ENCODE measurements at regions not wholly inside any gene's neighbourhood (a gene's known extent, or its start where the extent isn't known, plus 50 kb on each side); places are given as distances from the start of the nearest gene placed in this dataset.
A peak's percentile ranks its signal among the peaks of the same experiment; 100 is the strongest.

GRCh38 chr2:196241175-196241574, 69.8 kb upstream of the STK17B start:
- DNase-seq (ENCODE audit: low spot score) (peak; percentile 9), ATAC-seq (no peak; the same call in 2 of the 3 replicates)
- Mint-ChIP-seq H3K9me3 (no peaks in the 10 kb centered on the region; the same call in 2 of the 3 replicates), H3K4me3 (no peak overlapping the region), H3K27ac (no peak overlapping the region), H3K36me3 (ENCODE audit: low read depth) (no peaks in the 10 kb centered on the region), H3K27me3 (ENCODE audit: insufficient read depth, low read depth, poor library complexity) (peaks cover 4% of the 10 kb centered on the region), H3K4me1 (peaks cover 3% of the 10 kb centered on the region; the same call in 1 of the 3 replicates)
- H3F3A ChIP-seq (replicated peaks; ENCODE audit: low read depth): no peaks in the 10 kb centered on the region
- no peak overlapping the region; the same call in 1 of the 2 replicates for H2AFZ ChIP-seq
- peaks cover 6% of the 10 kb centered on the region; the same call in 1 of the 2 replicates for H3K4me1 ChIP-seq (ENCODE audit: insufficient read depth)
- TF ChIP-seq CTCF (conservative IDR thresholded peaks at IDR 0.05; ENCODE audit: low read depth in 2 of 2) (peak in 1 of 2 experiments; percentile 11; a peak in 1 of 4 replicates), POLR2AphosphoS5 (IDR thresholded peaks at IDR 0.05; ENCODE audit: low read depth) (no peak)
- H3K9me2 ChIP-seq (ENCODE audit: insufficient read depth): no peaks in the 10 kb centered on the region
- no peak overlapping the region for H3K27ac ChIP-seq (ENCODE audit: low read depth)
- H3K79me2 ChIP-seq (replicated peaks; ENCODE audit: insufficient read depth): no peaks in the 10 kb centered on the region
- H3K4me3 ChIP-seq: no peak overlapping the region
- no peaks in the 10 kb centered on the region for H4K20me1 ChIP-seq (replicated peaks; ENCODE audit: insufficient read depth)
- H3K36me3 ChIP-seq (ENCODE audit: insufficient read depth): no peaks in the 10 kb centered on the region
- H3K27me3 ChIP-seq (ENCODE audit: insufficient read depth): no peaks in the 10 kb centered on the region
- no peak overlapping the region for H3K4me2 ChIP-seq

GRCh38 chr2:196242131-196242620, 70.8 kb upstream of the STK17B start:
- no peaks in the 10 kb centered on the region for H3K36me3 Mint-ChIP-seq (ENCODE audit: low read depth)
- peaks cover 3% of the 10 kb centered on the region; the same call in 1 of the 3 replicates for H3K4me1 Mint-ChIP-seq
- no peak overlapping the region for H3K4me3 ChIP-seq
- H3K79me2 ChIP-seq (replicated peaks; ENCODE audit: insufficient read depth): no peaks in the 10 kb centered on the region
- peaks cover 6% of the 10 kb centered on the region; the same call in 1 of the 2 replicates for H3K4me1 ChIP-seq (ENCODE audit: insufficient read depth)
- no peaks in the 10 kb centered on the region for H3K9me2 ChIP-seq (ENCODE audit: insufficient read depth)
- H3F3A ChIP-seq (replicated peaks; ENCODE audit: low read depth): no peaks in the 10 kb centered on the region
- ATAC-seq (no peak), DNase-seq (ENCODE audit: low spot score) (no peak)
- no peaks in the 10 kb centered on the region for H3K27me3 ChIP-seq (ENCODE audit: insufficient read depth)
- TF ChIP-seq ZNF114 (CRISPR knock-in tag; IDR thresholded peaks at IDR 0.05) (no peak), POLR2AphosphoS5 (IDR thresholded peaks at IDR 0.05; ENCODE audit: low read depth) (no peak), CTCF (conservative IDR thresholded peaks at IDR 0.05; ENCODE audit: low read depth in 2 of 2) (no peak), EZH2phosphoT487 (IDR thresholded peaks at IDR 0.05; ENCODE audit: unreplicated experiment) (no peak), ZNF462 (CRISPR knock-in tag; IDR thresholded peaks at IDR 0.05) (no peak), ETS1 (IDR thresholded peaks at IDR 0.05) (no peak)
- H3K27ac ChIP-seq (ENCODE audit: low read depth): no peak overlapping the region
- H3K36me3 ChIP-seq (ENCODE audit: insufficient read depth): no peaks in the 10 kb centered on the region
- no peaks in the 10 kb centered on the region for H3K9me3 Mint-ChIP-seq
- H3K27ac Mint-ChIP-seq: peak overlapping the region; percentile 49; the same call in 1 of the 2 replicates
- no peak overlapping the region for H2AFZ ChIP-seq
- H3K4me3 Mint-ChIP-seq: no peak overlapping the region
- H4K20me1 ChIP-seq (replicated peaks; ENCODE audit: insufficient read depth): no peaks in the 10 kb centered on the region
- peaks cover 4% of the 10 kb centered on the region for H3K27me3 Mint-ChIP-seq (ENCODE audit: insufficient read depth, low read depth, poor library complexity)
- no peak overlapping the region for H3K4me2 ChIP-seq

Measured in GM23338 (cell line).